CD14-positive monocyte (primary cell): ENCODE measurements at regions not wholly inside any gene's neighbourhood (a gene's known extent, or its start where the extent isn't known, plus 50 kb on each side); places are given as distances from the start of the nearest gene placed in this dataset.

Experiments used
- DNase-seq, 3 donors: peaks; one replicate each; pipeline ENCODE4 v3.0.0-alpha.2; 2011 to 2022
- H2AFZ ChIP-seq: 2 replicates; pipeline ENCODE4 v1.6.0; 2012; ENCODE audit warnings: mild to moderate bottlenecking, low read depth, low read length, inconsistent platforms; ENCODE audit not compliant: insufficient read depth, poor library complexity, severe bottlenecking
- H3K27ac ChIP-seq, 2 donors: 1 replicate in 1 of 2; 2 replicates in 1 of 2; pipeline ENCODE4 v1.5.1; 2012 to 2013; ENCODE audit warnings: low read length in 2 of 2, control low read depth in 1 of 2, inconsistent platforms in 1 of 2, low read depth in 1 of 2, mild to moderate bottlenecking in 1 of 2
- H3K27me3 ChIP-seq, 2 donors: one replicate each; pipeline versions ENCODE4 v1.6.0 to v1.6.1; 2011 to 2013; ENCODE audit warnings: low read length in 2 of 2; ENCODE audit not compliant: control insufficient read depth in 2 of 2, insufficient read depth in 2 of 2
- H3K36me3 ChIP-seq, 2 donors: replicated peaks in 1 of 2; 1 replicate in 1 of 2; 2 replicates in 1 of 2; pipeline versions ENCODE4 v1.5.1 to v1.6.1; 2012 to 2013; ENCODE audit warnings: low read length in 2 of 2, control low read depth in 1 of 2, inconsistent platforms in 1 of 2, mild to moderate bottlenecking in 1 of 2; ENCODE audit not compliant: insufficient read depth in 2 of 2, control insufficient read depth in 1 of 2
- H3K4me1 ChIP-seq, 2 donors: 1 replicate in 1 of 2; 2 replicates in 1 of 2; pipeline versions ENCODE4 v1.5.1 to v1.6.1; 2012 to 2013; ENCODE audit warnings: low read length in 2 of 2, control low read depth in 1 of 2, inconsistent platforms in 1 of 2, mild to moderate bottlenecking in 1 of 2, moderate library complexity in 1 of 2; ENCODE audit not compliant: insufficient read depth in 2 of 2, control insufficient read depth in 1 of 2
- H3K4me2 ChIP-seq: replicated peaks from 2 replicates; pipeline ENCODE3; 2012; ENCODE audit warnings: low read length, moderate library complexity, mild to moderate bottlenecking; ENCODE audit not compliant: poor library complexity, severe bottlenecking; ENCODE audit errors: extremely low read depth
- H3K4me3 ChIP-seq, 3 experiments: fragments of 200-600 bp in 1 of 3; sonication (generic) in 1 of 3; replicated peaks in 1 of 3; 1 replicate in 2 of 3; 2 replicates in 1 of 3; pipeline ENCODE4 v1.5.1; 2011 to 2013; ENCODE audit warnings: low read length in 3 of 3, mild to moderate bottlenecking in 3 of 3, control low read depth in 2 of 3, low read depth in 2 of 3, inconsistent platforms in 1 of 3, moderate library complexity in 1 of 3
- H3K79me2 ChIP-seq: 2 replicates; pipeline ENCODE4 v1.6.0; 2012; ENCODE audit warnings: mild to moderate bottlenecking, control low read depth, inconsistent platforms, low read length, moderate library complexity; ENCODE audit not compliant: insufficient read depth
- H3K9ac ChIP-seq: 2 replicates; pipeline ENCODE4 v1.6.0; 2017; ENCODE audit warnings: low read length, mild to moderate bottlenecking; ENCODE audit not compliant: insufficient read depth, poor library complexity, severe bottlenecking
- H3K9me3 ChIP-seq, 2 donors: replicated peaks in 1 of 2; 1 replicate in 1 of 2; 2 replicates in 1 of 2; pipeline versions ENCODE4 v1.5.1 to v1.6.1; 2012 to 2013; ENCODE audit warnings: low read length in 2 of 2, control low read depth in 1 of 2; ENCODE audit not compliant: control insufficient read depth in 1 of 2, insufficient read depth in 1 of 2
- H4K20me1 ChIP-seq: 2 replicates; pipeline ENCODE4 v1.6.0; 2012; ENCODE audit warnings: mild to moderate bottlenecking, low read length, control low read depth, moderate library complexity; ENCODE audit not compliant: insufficient read depth
- H3K27ac Mint-ChIP-seq, 7 donors: one replicate each; pipeline ENCODE4 v1.8.0; 2020; ENCODE audit warnings: mild to moderate bottlenecking in 7 of 7, mixed read lengths in 7 of 7, moderate library complexity in 6 of 7, inconsistent platforms in 2 of 7
- H3K27me3 Mint-ChIP-seq, 3 donors: one replicate each; pipeline ENCODE4 v1.8.0; 2021 to 2022; ENCODE audit warnings: low read depth in 3 of 3, mild to moderate bottlenecking in 3 of 3, mixed read lengths in 3 of 3, moderate library complexity in 3 of 3, inconsistent platforms in 1 of 3
- H3K36me3 Mint-ChIP-seq, 2 donors: one replicate each; pipeline ENCODE4 v1.8.0; 2020; ENCODE audit warnings: mixed read lengths in 2 of 2, inconsistent platforms in 1 of 2, mild to moderate bottlenecking in 1 of 2
- H3K4me1 Mint-ChIP-seq: one replicate; pipeline ENCODE4 v1.8.0; 2020; ENCODE audit warnings: mild to moderate bottlenecking, mixed read lengths
- H3K4me3 Mint-ChIP-seq, 2 donors: one replicate each; pipeline ENCODE4 v1.8.0; 2020; ENCODE audit warnings: mild to moderate bottlenecking in 2 of 2, mixed read lengths in 2 of 2, moderate library complexity in 1 of 2
- H3K9me3 Mint-ChIP-seq, 7 donors: one replicate each; pipeline ENCODE4 v1.8.0; 2020 to 2022; ENCODE audit warnings: mixed read lengths in 7 of 7, mild to moderate bottlenecking in 6 of 7, moderate library complexity in 6 of 7, inconsistent platforms in 2 of 7
- CTCF ChIP-seq: fragments of 200-600 bp; IDR thresholded peaks from one replicate; pipeline ENCODE4 v1.8.0; 2022; ENCODE audit warnings: antibody characterized with exemption, mild to moderate bottlenecking
- WGBS: methylation state at CpG from one replicate; pipeline ENCODE4 v1.1.5; 2013; ENCODE audit warnings: missing lambda C conversion rate; ENCODE audit not compliant: insufficient coverage; 5-methylcytosine and 5-hydroxymethylcytosine counted together
- intact Hi-C, 2 donors: fragments of 100-400 bp; cut with micrococcal nuclease; formaldehyde crosslinking; loops; one replicate each; pipeline versions ENCODE4 v1.15.0 to v1.15.1; 2023

- DNase-seq = no peak
- Mint-ChIP-seq H3K27ac (no peak overlapping the region), H3K4me3 (no peak overlapping the region), H3K4me1 (no peaks in the 10 kb centered on the region), H3K36me3 (no peaks in the 10 kb centered on the region), H3K27me3 (no peaks in the 10 kb centered on the region), H3K9me3 (peaks cover 0 to 3% (median 0%) of the 10 kb centered on the region in 7 donors)
- intact Hi-C loops = no loop called here
- Histone ChIP-seq H2AFZ (no peak overlapping the region), H3K79me2 (no peaks in the 10 kb centered on the region), H3K4me1 (no peaks in the 10 kb centered on the region), H3K4me3 (no peak overlapping the region), H3K27ac (no peak overlapping the region), H3K36me3 (no peaks in the 10 kb centered on the region), H4K20me1 (no peaks in the 10 kb centered on the region), H3K27me3 (no peaks in the 10 kb centered on the region), H3K9me3 (no peaks in the 10 kb centered on the region), H3K9ac (no peak overlapping the region), H3K4me2 (no peak overlapping the region)
- TF ChIP-seq CTCF = no peak
- no CpG with 5 or more reads among the region's 1 CpG for WGBS
Measured at GRCh38 chr4:147042046-147042445, 96.4 kb upstream of the TTC29 start.

- no peaks in the 10 kb centered on the region for H3K36me3 ChIP-seq
- WGBS = no CpG with 5 or more reads among the region's 4 CpGs
Measured at GRCh38 chr4:147044241-147044640, 98.6 kb upstream of the TTC29 start.

More at GRCh38 chr4:147044241-147044640, 98.6 kb upstream of the TTC29 start:
- no peak overlapping the region for H2AFZ ChIP-seq
- no peak overlapping the region for H3K4me2 ChIP-seq
- no peak for TF ChIP-seq CTCF
- H4K20me1 ChIP-seq = no peaks in the 10 kb centered on the region
- no peak overlapping the region for H3K4me3 ChIP-seq
- H3K27ac ChIP-seq = no peak overlapping the region
- DNase-seq = no peak
- H3K4me1 ChIP-seq = no peaks in the 10 kb centered on the region
- H3K4me3 Mint-ChIP-seq = no peak overlapping the region
- no peaks in the 10 kb centered on the region for H3K4me1 Mint-ChIP-seq
- peaks cover 0 to 3% (median 2%) of the 10 kb centered on the region in 7 donors for H3K9me3 Mint-ChIP-seq
- intact Hi-C loops = no loop called here
- H3K27ac Mint-ChIP-seq = no peak overlapping the region
- no peaks in the 10 kb centered on the region for H3K79me2 ChIP-seq
- H3K36me3 Mint-ChIP-seq = no peaks in the 10 kb centered on the region
- H3K9me3 ChIP-seq = peaks cover 0 to 3% of the 10 kb centered on the region in 2 donors
- no peaks in the 10 kb centered on the region for H3K27me3 ChIP-seq
- H3K9ac ChIP-seq = no peak overlapping the region
- no peaks in the 10 kb centered on the region for H3K27me3 Mint-ChIP-seq
